SK-N-SH (cell line): ENCODE measurements at regions not wholly inside any gene's neighbourhood (a gene's known extent, or its start where the extent isn't known, plus 50 kb on each side); places are given as distances from the start of the nearest gene placed in this dataset.

Experiments
- CTCF ChIP-seq: fragments of 200-600 bp; sonication (generic); IDR thresholded peaks from 2 replicates; pipeline ENCODE4 v1.6.1; 2017; ENCODE audit warnings: antibody characterized with exemption, mild to moderate bottlenecking, moderate library complexity
- FOSL2 ChIP-seq: IDR thresholded peaks from 2 replicates; pipeline ENCODE4 v1.4.0; 2012; ENCODE audit warnings: low read depth, mild to moderate bottlenecking, moderate library complexity, borderline replicate concordance
- GABPA ChIP-seq: IDR thresholded peaks from 2 replicates; pipeline ENCODE4 v1.4.0; 2012; ENCODE audit warnings: low read depth, mild to moderate bottlenecking
- MEF2A ChIP-seq: IDR thresholded peaks from 2 replicates; pipeline ENCODE4 v1.4.0; 2012; ENCODE audit warnings: low read depth, borderline replicate concordance
- POLR2AphosphoS5 ChIP-seq: IDR thresholded peaks from 2 replicates; pipeline ENCODE4 v1.6.1; 2012; ENCODE audit warnings: low read depth, low read length
- RAD21 ChIP-seq: IDR thresholded peaks from 2 replicates; pipeline ENCODE4 v1.6.1; 2012; ENCODE audit warnings: mild to moderate bottlenecking, low read length
- RXRA ChIP-seq: IDR thresholded peaks from 2 replicates; pipeline ENCODE4 v1.4.0; 2012; ENCODE audit warnings: low read depth, mild to moderate bottlenecking, borderline replicate concordance
- SIN3A ChIP-seq: IDR thresholded peaks from 2 replicates; pipeline ENCODE4 v1.6.1; 2012; ENCODE audit warnings: low read depth, mild to moderate bottlenecking, low read length, moderate library complexity, borderline replicate concordance
- TEAD4 ChIP-seq: IDR thresholded peaks from 2 replicates; pipeline ENCODE4 v1.4.0; 2012; ENCODE audit warnings: mild to moderate bottlenecking, borderline replicate concordance; ENCODE audit not compliant: insufficient read depth

DNA sequence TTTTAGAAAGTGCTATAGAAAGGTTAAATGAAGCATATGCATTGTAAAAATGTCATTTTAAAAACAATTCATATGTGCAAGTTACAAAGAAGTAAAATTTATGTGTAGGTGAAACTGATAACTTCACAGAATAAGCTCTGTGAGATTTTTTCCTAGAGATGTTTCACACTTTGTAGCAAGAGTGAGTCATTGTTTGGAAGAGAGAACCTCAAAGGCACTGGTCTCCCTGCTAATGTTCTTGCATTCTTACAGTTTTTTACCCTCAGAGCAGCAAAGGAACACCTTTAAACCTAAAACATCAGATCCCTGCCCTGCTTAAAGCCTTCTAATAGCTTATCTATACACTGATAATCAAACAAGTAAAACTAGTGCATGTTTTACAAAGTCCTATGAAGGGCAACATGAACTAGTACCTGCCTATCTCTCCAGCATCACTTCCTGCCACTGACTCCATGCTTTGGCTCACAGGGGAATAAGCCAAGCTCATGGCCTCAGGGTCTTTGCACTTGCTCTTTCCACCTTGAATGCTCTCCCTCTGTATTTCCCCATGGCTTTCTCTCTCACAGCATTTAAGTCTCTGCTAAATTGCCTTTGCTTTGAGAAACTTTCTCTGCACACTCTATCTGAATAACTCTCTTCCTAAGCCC lies 997.0 kb downstream of the GATA3 start:
- TF ChIP-seq GABPA, result no peak
- no peak for TF ChIP-seq MEF2A
- no peak for TF ChIP-seq CTCF
- no peak for TF ChIP-seq SIN3A
- no peak for TF ChIP-seq RAD21
- no peak for TF ChIP-seq TEAD4
- TF ChIP-seq FOSL2, result no peak
- TF ChIP-seq POLR2AphosphoS5, result no peak
- no peak for TF ChIP-seq RXRA
